Skeletal muscle cell (primary cell): ENCODE measurements at regions not wholly inside any gene's neighbourhood (a gene's known extent, or its start where the extent isn't known, plus 50 kb on each side); places are given as distances from the start of the nearest gene placed in this dataset.
A peak's percentile ranks its signal among the peaks of the same experiment; 100 is the strongest.

Experiments used
- DNase-seq: peaks from one replicate; pipeline ENCODE4 v3.0.0-alpha.2; 2010; ENCODE audit warnings: low read depth
- H3K4me3 ChIP-seq: 2 replicates; pipeline ENCODE4 v1.5.1; 2011; ENCODE audit warnings: low read depth, mild to moderate bottlenecking, control low read depth, low read length, moderate library complexity

DNA sequence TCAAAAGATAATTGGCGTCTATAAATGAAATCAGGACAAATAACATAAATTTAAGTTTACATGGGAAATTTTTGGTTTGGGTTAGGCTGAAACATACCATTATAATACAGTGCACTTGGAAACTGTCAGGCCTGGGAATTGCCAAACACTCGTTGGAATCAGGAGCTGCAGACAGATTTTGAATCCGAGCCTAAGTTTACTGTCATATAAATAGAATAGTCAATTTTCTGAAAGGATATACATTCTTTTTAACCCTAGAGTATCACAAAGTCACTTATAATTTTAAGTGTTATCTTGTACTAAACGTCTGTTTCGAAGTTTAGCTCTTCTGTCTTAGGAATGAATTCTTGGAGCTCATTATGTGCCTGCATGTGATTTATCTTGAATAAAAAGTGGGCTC, 234.1 kb downstream of the VEGFC start:
- no peak for DNase-seq
- no peak overlapping the region for H3K4me3 ChIP-seq

DNA sequence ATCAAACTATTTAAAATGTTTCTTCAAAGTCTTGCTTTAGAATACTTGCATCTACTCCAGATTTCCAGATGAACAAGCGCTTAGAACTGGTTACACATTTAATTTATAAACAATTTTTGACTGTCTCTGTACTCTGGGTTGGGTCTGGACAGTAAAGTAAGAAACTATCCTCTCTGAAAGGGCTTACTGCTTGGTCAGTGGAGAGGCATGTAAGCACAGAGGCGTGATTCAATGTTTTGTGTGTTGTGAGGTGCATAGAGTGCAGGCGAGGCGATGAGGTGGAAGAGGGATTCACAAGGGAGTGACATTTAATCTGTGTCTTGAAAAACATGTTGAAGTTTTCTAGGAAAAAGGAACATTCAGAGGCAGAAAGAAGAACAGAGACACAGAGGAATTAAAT, 231.4 kb downstream of the VEGFC start:
- no peak overlapping the region for H3K4me3 ChIP-seq
- DNase-seq: no peak

DNA sequence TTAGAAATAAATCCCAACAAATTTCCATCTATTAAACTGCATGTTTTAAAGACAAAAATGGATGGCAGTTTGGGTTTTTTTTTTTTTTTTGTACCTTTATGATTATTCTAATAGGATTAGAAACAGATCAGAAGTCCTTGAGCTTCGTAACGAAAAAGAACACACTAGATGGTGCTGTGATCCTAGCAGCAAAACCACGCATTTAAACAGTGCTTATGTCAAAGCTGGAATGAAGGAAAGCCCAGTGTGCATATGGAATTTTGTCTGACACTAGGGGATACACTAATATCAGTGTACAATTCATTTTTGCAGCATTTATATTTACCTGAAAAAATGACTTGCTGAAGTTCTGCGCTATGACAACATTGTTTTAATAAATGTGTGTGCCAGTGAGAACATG, 229.1 kb downstream of the VEGFC start:
- no peak for DNase-seq
- no peak overlapping the region for H3K4me3 ChIP-seq

DNA sequence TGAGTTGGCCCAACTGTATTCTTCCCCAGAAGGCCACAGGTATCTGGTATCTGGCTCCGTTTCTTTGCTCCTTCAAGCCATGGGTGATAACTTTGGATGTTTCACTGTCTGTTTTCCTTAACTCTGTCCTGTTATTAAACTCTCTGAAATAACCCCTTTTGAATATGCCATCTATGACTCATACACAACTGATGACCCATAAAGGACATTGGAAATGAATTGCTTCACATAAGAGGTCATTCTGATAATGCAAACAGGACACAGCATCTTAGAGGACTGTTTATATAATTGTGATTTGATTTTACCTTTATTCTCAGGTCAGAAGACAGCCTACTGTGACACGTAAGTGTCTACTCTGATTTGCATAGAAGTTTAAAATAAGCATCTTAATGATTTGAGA, 227.7 kb downstream of the VEGFC start:
- no peak for DNase-seq
- no peak overlapping the region for H3K4me3 ChIP-seq

DNA sequence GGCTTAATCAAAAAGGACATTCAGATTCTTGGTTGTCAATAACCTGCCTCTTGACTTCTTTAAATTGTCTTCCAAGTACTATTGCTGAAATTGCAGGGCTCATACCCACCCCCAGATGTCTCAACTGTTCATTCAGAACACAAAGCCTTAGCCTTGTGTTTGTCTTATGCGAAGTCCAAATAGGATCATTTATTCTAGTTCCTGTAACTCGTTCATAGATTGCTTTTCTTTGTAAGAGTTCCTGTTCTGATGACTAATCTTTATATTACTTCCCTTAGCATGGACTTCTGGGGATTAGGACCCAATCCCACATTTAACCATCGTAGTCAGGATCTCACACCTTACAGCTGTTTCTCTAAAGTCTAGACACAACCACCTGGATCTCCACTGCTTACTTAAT, 226.0 kb downstream of the VEGFC start:
- H3K4me3 ChIP-seq: no peak overlapping the region
- DNase-seq: no peak

DNA sequence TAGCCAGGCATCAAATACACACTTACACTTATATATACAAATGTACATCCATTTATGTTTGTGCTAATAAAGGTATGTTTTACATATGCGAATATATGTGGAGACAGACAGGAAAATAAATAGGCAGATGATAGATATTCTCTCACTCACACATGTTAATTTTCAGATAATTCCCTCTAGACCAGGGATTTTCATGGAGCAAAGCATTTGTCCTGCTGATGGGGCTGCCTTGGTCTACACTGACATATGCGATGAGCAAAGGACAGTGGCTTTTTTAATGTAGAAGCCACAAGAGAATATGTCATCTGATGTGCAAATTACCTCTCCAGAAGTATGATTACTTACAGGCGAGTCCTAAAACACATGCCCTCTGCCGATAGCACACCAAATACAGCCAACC, 224.5 kb downstream of the VEGFC start:
- H3K4me3 ChIP-seq: no peak overlapping the region
- DNase-seq: no peak

- DNase-seq: no peak
- no peak overlapping the region for H3K4me3 ChIP-seq
Observed at GRCh38 chr4:176569301-176569700, 223.4 kb downstream of the VEGFC start.

DNA sequence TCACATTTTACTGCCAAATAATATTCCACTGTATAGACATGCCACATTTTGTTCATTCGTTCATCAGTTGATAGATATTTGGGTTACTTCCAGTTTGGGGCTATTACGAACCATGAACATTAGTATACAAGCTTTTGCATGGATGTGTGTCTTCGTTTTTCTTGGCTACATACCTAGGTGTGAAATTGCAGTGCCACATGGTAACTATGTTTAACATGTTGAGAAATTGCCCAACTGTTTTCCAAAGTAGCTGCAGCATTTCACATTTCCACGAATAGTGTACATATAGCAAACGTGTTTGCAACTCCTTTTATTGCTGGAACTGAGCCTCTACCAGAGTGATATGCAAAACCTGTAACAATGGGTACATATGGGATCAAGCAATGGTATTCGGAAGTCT, 221.5 kb downstream of the VEGFC start:
- DNase-seq: no peak
- H3K4me3 ChIP-seq: no peak overlapping the region

DNA sequence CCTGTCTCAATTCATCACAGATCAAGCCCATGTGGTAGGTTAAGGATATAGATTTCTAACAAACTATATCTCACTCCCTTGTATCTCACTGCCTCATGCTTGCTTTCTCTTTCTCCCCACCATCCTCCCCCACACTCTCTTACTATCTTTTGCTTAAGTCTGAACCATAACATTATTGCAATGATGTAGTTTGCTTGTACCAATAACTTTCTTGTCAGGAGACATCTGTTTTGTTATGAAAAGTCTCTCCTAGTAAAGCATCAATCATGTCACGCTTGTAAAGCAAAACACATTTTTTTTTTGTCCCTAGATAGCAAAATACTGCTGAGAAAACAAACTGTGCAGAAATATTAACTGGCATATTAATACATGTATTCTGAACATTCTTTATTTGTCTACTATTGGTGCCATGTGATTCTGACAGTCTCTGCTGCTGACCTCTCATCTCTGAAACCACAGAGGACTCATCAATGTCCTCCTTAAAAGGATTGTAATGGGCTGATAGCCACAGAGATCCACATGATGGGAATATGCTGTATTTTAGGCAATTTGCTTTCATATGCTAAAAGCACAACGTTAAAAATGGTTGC, 217.5 kb downstream of the VEGFC start:
- DNase-seq: peak; percentile 24
- H3K4me3 ChIP-seq: no peak overlapping the region

DNA sequence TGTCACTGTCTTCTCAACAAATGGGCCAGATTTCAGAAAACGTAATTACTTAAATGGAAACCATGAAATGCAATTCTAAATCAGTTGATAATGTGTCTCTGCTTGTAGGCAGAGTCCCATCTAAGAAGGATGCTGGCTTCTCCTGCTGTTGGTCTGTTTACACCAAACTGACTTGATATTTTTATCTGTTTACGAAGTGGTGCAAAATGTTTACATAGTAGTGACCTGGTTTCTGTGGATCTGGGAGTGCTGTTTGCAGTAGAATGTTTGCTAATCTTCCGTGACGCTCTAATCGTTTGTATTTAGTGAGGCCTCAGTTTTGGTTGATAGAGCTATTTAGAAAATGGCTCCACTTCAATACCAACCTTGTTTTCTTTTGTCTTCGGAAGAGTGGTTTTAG, 213.5 kb downstream of the VEGFC start:
- no peak for DNase-seq
- no peak overlapping the region for H3K4me3 ChIP-seq

DNA sequence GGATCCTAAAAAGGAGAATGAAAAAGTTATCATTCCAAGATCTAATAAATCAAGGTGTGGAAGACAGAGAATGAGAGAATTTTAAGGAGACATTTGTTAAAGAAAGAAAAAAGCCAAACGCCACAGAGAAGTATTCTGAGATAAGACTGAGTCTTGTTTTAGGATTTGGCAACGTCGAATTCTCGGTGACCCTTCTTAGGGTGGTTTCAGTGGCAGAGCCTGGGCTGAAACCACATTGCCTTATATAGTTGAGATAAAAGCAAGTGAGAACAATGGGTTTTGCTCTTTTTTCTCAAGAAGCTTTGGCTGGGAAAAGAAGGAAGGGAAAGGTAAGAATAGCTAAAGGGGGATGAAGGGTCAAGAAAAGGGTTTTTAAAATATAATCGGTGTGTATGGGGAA, 209.4 kb downstream of the VEGFC start:
- no peak for DNase-seq
- H3K4me3 ChIP-seq: no peak overlapping the region

DNA sequence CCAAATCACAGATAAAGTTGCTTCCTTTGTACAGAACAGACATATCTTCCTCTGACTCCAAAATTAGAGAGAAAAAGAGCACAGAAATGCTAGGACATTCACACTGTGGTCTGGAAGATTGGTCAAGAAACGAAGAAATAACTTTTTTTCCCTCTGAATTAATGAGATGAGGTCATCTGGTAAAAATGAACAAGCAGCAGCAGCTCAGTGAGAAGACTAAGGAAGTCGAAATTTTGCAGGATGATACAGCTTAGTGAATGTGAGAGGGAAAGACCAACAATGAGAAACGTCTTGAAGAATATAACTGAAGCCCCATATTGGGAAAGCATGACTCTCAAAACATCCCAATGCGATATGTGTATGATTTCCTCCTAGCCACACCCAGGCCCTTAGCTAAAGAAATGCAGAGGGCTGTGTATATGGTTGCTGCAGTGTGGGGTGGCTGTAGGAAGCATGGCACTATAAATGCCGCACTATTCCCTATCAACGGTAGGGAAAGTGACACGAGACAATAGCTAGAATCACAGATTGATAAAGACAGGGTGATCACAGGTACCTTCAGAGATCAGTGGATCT, 208.6 kb downstream of the VEGFC start:
- no peak overlapping the region for H3K4me3 ChIP-seq
- no peak for DNase-seq

- no peak overlapping the region for H3K4me3 ChIP-seq
- DNase-seq: peak; percentile 93
Observed at GRCh38 chr4:176587920-176588319, 204.8 kb downstream of the VEGFC start.

GRCh38 chr4:176588436-176588835, 204.3 kb downstream of the VEGFC start:
- no peak overlapping the region for H3K4me3 ChIP-seq
- no peak for DNase-seq

GRCh38 chr4:176592976-176593670, 199.6 kb downstream of the VEGFC start:
- DNase-seq: no peak
- H3K4me3 ChIP-seq: no peak overlapping the region

DNA sequence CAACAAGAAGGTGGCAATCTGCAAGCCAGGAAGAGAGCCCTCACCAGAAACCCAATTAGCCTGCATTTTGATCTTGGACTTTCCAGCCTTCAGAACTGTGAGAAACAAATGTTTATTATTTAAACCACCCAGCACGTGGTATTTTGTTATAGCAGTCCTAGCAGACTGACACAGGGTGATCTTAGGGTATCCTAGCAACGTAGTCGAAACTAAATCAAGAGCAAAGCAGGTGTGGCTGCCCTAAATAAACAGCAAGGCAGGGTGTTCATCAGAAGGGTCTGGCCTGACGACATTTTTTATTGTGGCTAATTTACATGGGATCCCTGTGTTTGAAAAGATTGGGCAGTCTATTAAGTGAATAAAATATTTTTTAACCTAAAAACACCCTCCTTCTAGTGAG, 198.8 kb downstream of the VEGFC start:
- no peak for DNase-seq
- no peak overlapping the region for H3K4me3 ChIP-seq

DNA sequence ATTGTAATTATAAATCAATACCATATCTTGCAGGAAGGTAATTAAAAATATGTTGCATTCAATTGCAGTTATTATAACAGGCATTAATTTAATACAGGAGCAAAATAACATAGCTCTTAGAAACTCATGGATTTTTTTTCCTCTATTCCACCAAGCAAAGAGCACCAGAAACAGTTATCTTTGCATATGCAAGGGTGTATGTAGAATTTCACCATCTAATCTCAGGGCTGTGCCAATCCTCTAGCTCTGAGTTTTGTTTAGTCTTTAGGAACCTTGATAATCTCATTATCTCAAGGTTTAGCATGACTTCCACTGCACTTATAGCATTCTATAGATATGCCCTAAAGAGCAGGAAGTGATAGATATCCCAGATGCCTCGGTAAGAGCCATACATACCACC, 197.5 kb downstream of the VEGFC start:
- H3K4me3 ChIP-seq: no peak overlapping the region
- DNase-seq: no peak

DNA sequence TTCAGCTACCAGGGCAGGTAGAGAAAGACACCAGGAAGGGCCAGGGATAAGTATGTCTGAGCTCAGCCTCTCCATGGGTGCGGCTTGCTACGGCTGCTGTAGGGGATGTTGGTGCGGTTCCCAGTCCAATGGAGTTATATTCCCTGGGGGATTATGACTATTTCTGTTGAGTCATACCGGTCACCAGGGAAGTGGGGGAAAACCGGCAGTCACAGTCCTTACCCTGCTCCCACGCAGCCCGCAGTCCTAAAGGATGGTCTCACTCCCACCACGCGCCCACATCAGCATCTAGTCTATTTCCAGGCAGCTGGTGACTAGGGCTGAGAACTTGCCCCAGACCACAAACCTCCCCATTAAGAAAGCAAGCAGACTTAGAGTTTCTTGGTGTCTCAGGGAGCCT, 191.6 kb downstream of the VEGFC start:
- no peak overlapping the region for H3K4me3 ChIP-seq
- DNase-seq: no peak

- no peak overlapping the region for H3K4me3 ChIP-seq
- no peak for DNase-seq
Observed at GRCh38 chr4:176607807-176608206, 184.9 kb downstream of the VEGFC start.

- DNase-seq: no peak
- no peak overlapping the region for H3K4me3 ChIP-seq
Observed at GRCh38 chr4:176608346-176608745, 184.4 kb downstream of the VEGFC start.

- no peak overlapping the region for H3K4me3 ChIP-seq
- no peak for DNase-seq
Observed at GRCh38 chr4:176610594-176610993, 182.1 kb downstream of the VEGFC start.
